ENCODE measurements at regions not wholly inside any gene's neighbourhood (a gene's known extent, or its start where the extent isn't known, plus 50 kb on each side); places are given as distances from the start of the nearest gene placed in this dataset.

GRCh38 chr1:213326281-213327016 lies 275.4 kb downstream of the RPS6KC1 start:
- TF ChIP-seq LEF1 (IDR thresholded peaks at IDR 0.05; ENCODE audit: borderline replicate concordance) (no peak), TARDBP (IDR thresholded peaks at IDR 0.05) (no peak), ZNF384 (IDR thresholded peaks at IDR 0.05) (no peak), FOXM1 (IDR thresholded peaks at IDR 0.05; ENCODE audit: borderline replicate concordance) (no peak), NFRKB (IDR thresholded peaks at IDR 0.05) (no peak)
